ENCODE measurements at regions not wholly inside any gene's neighbourhood (a gene's known extent, or its start where the extent isn't known, plus 50 kb on each side); places are given as distances from the start of the nearest gene placed in this dataset.
A peak's percentile ranks its signal among the peaks of the same experiment; 100 is the strongest.

- DNase-seq (ENCODE audit: low read depth, low spot score): no peak
Measured at GRCh38 chr9:110140276-110140675, 67.7 kb downstream of the C9orf152 start.

- DNase-seq (ENCODE audit: low read depth, low spot score): peak; percentile 60
Measured at GRCh38 chr9:110141227-110141793, 66.6 kb downstream of the C9orf152 start.

- no peak for DNase-seq (ENCODE audit: low read depth, low spot score)
Measured at GRCh38 chr9:110142253-110142652, 65.7 kb downstream of the C9orf152 start.

- DNase-seq (ENCODE audit: low read depth, low spot score): no peak
Measured at GRCh38 chr9:110142868-110143481, 65.0 kb downstream of the C9orf152 start.

- no peak for DNase-seq (ENCODE audit: low read depth, low spot score)
Measured at GRCh38 chr9:110143485-110143884, 64.5 kb downstream of the C9orf152 start.

GRCh38 chr9:110143950-110144545 lies 63.9 kb downstream of the C9orf152 start:
- no peak for DNase-seq (ENCODE audit: low read depth, low spot score)

GRCh38 chr9:110146373-110146772 lies 61.6 kb downstream of the C9orf152 start:
- no peak for DNase-seq (ENCODE audit: low read depth, low spot score)

GRCh38 chr9:110148384-110148783 lies 59.6 kb downstream of the C9orf152 start:
- DNase-seq (ENCODE audit: low read depth, low spot score): no peak

GRCh38 chr9:110148891-110149290 lies 59.1 kb downstream of the C9orf152 start:
- DNase-seq (ENCODE audit: low read depth, low spot score): no peak

All from pulmonary artery endothelial cell (primary cell).